ENCODE measurements at regions not wholly inside any gene's neighbourhood (a gene's known extent, or its start where the extent isn't known, plus 50 kb on each side); places are given as distances from the start of the nearest gene placed in this dataset.

GRCh38 chr13:72109863-72110262, 242.9 kb upstream of the DACH1 start:
- TF ChIP-seq CTCF (IDR thresholded peaks at IDR 0.05) (no peak), EZH2 (IDR thresholded peaks at IDR 0.05) (no peak), EZH2phosphoT487 (IDR thresholded peaks at IDR 0.05) (no peak)
